Upper lobe of left lung (tissue), 4 donors: ENCODE measurements at regions not wholly inside any gene's neighbourhood (a gene's known extent, or its start where the extent isn't known, plus 50 kb on each side); places are given as distances from the start of the nearest gene placed in this dataset.

Experiments used
- CTCF ChIP-seq, 6 experiments: fragments of 450-650 bp in 4 of 6; fragments of 200-600 bp in 2 of 6; sonication (generic) in 2 of 6; IDR thresholded peaks; one replicate each; pipeline ENCODE4 v1.5.1; 2016 to 2019; ENCODE audit warnings: antibody characterized with exemption in 6 of 6
- POLR2A ChIP-seq, 4 donors: fragments of 450-650 bp; IDR thresholded peaks; one replicate each; pipeline ENCODE4 v1.5.1; 2016 to 2017; ENCODE audit warnings: antibody characterized with exemption in 4 of 4, mild to moderate bottlenecking in 2 of 4
- POLR2AphosphoS5 ChIP-seq, 2 donors: sonication (generic); formaldehyde crosslinking; IDR thresholded peaks; one replicate each; pipeline ENCODE4 v1.5.1; 2017; ENCODE audit warnings: antibody characterized with exemption in 2 of 2

- TF ChIP-seq POLR2AphosphoS5 (IDR thresholded peaks at IDR 0.05), result no peak
- TF ChIP-seq CTCF (IDR thresholded peaks at IDR 0.05), result no peak
- TF ChIP-seq POLR2A (IDR thresholded peaks at IDR 0.05), result no peak
Measured at GRCh38 chr10:91690412-91690811, 57.5 kb upstream of the PPP1R3C start.
